Large intestine (tissue), 3 donors: ENCODE measurements at regions not wholly inside any gene's neighbourhood (a gene's known extent, or its start where the extent isn't known, plus 50 kb on each side); places are given as distances from the start of the nearest gene placed in this dataset.

ENCODE experiments used
- DNase-seq, 2 donors: peaks; one replicate each; pipeline versions ENCODE4 v3.0.0 to v3.0.0-alpha.2; 2013
- H3K27ac ChIP-seq: one replicate; pipeline ENCODE4 v1.5.1; 2013; ENCODE audit warnings: low read length
- H3K27me3 ChIP-seq: 2 replicates; pipeline ENCODE4 v1.6.1; 2013; ENCODE audit warnings: low read length; ENCODE audit not compliant: control insufficient read depth, insufficient read depth
- H3K36me3 ChIP-seq: 2 replicates; pipeline ENCODE4 v1.6.1; 2013; ENCODE audit warnings: low read length; ENCODE audit not compliant: control insufficient read depth, insufficient read depth
- H3K4me1 ChIP-seq: one replicate; pipeline ENCODE4 v1.6.1; 2013; ENCODE audit warnings: low read length; ENCODE audit not compliant: control insufficient read depth, insufficient read depth
- H3K4me3 ChIP-seq: one replicate; pipeline ENCODE4 v1.5.1; 2013; ENCODE audit warnings: low read length
- H3K9me3 ChIP-seq: one replicate; pipeline ENCODE4 v1.6.1; 2013; ENCODE audit warnings: mild to moderate bottlenecking, low read depth, low read length, moderate library complexity; ENCODE audit not compliant: control insufficient read depth
- WGBS: methylation state at CpG from one replicate; pipeline ENCODE4 v1.1.5; 2013; ENCODE audit warnings: low lambda C conversion rate; ENCODE audit not compliant: insufficient coverage; 5-methylcytosine and 5-hydroxymethylcytosine counted together

GRCh38 chr5:84578226-84578625 lies 193.5 kb upstream of the EDIL3 start:
- Histone ChIP-seq H3K9me3 (peaks cover 2% of the 10 kb centered on the region), H3K27me3 (no peaks in the 10 kb centered on the region), H3K27ac (no peak overlapping the region), H3K36me3 (no peaks in the 10 kb centered on the region), H3K4me1 (no peaks in the 10 kb centered on the region), H3K4me3 (no peak overlapping the region)
- no peak for DNase-seq
- 75% methylated on average over 1 of the region's 5 CpGs for WGBS

- H3K27me3 ChIP-seq, result no peaks in the 10 kb centered on the region
- no peak for DNase-seq
- no peaks in the 10 kb centered on the region for H3K9me3 ChIP-seq
- no peak overlapping the region for H3K27ac ChIP-seq
- WGBS, result 53% methylated on average over 2 of the region's 3 CpGs
- H3K4me1 ChIP-seq, result no peaks in the 10 kb centered on the region
- no peaks in the 10 kb centered on the region for H3K36me3 ChIP-seq
- no peak overlapping the region for H3K4me3 ChIP-seq
These were observed 188.5 kb upstream of the EDIL3 start for GRCh38 chr5:84573017-84573712.

- Histone ChIP-seq H3K27ac (no peak overlapping the region), H3K9me3 (no peaks in the 10 kb centered on the region), H3K4me1 (no peaks in the 10 kb centered on the region), H3K4me3 (no peak overlapping the region), H3K27me3 (no peaks in the 10 kb centered on the region), H3K36me3 (no peaks in the 10 kb centered on the region)
- WGBS, result no CpG with 5 or more reads among the region's 1 CpG
- DNase-seq, result no peak
These were observed 184.6 kb upstream of the EDIL3 start for GRCh38 chr5:84569307-84569706.

- Histone ChIP-seq H3K36me3 (no peaks in the 10 kb centered on the region), H3K4me3 (no peak overlapping the region), H3K4me1 (no peaks in the 10 kb centered on the region), H3K27me3 (no peaks in the 10 kb centered on the region), H3K27ac (no peak overlapping the region), H3K9me3 (no peaks in the 10 kb centered on the region)
- DNase-seq, result no peak
- WGBS, result 88% methylated on average over 1 of the region's 1 CpG
These were observed 183.5 kb upstream of the EDIL3 start for GRCh38 chr5:84568171-84568570.

GRCh38 chr5:84565866-84566265 lies 181.2 kb upstream of the EDIL3 start:
- DNase-seq, result no peak
- Histone ChIP-seq H3K9me3 (no peaks in the 10 kb centered on the region), H3K27ac (no peak overlapping the region), H3K4me1 (no peaks in the 10 kb centered on the region), H3K27me3 (no peaks in the 10 kb centered on the region), H3K36me3 (no peaks in the 10 kb centered on the region), H3K4me3 (no peak overlapping the region)
- WGBS, result no CpG with 5 or more reads among the region's 1 CpG

GRCh38 chr5:84564321-84565075 lies 179.8 kb upstream of the EDIL3 start:
- WGBS, result 83% methylated on average over 1 of the region's 3 CpGs
- no peak for DNase-seq

GRCh38 chr5:84550222-84550621 lies 165.5 kb upstream of the EDIL3 start:
- no peak for DNase-seq
- H3K4me1 ChIP-seq, result no peaks in the 10 kb centered on the region
- 100% methylated on average over 2 of the region's 2 CpGs for WGBS

More at GRCh38 chr5:84564321-84565075, 179.8 kb upstream of the EDIL3 start:
- Histone ChIP-seq H3K27ac (no peak overlapping the region), H3K4me3 (no peak overlapping the region), H3K9me3 (no peaks in the 10 kb centered on the region), H3K36me3 (no peaks in the 10 kb centered on the region), H3K4me1 (no peaks in the 10 kb centered on the region), H3K27me3 (no peaks in the 10 kb centered on the region)

GRCh38 chr5:84549054-84549453 lies 164.4 kb upstream of the EDIL3 start:
- no CpG with 5 or more reads among the region's 1 CpG for WGBS
- no peak for DNase-seq

More at GRCh38 chr5:84550222-84550621, 165.5 kb upstream of the EDIL3 start:
- Histone ChIP-seq H3K9me3 (no peaks in the 10 kb centered on the region), H3K36me3 (no peaks in the 10 kb centered on the region), H3K27ac (no peak overlapping the region), H3K27me3 (no peaks in the 10 kb centered on the region), H3K4me3 (no peak overlapping the region)

GRCh38 chr5:84546686-84547085 lies 162.0 kb upstream of the EDIL3 start:
- Histone ChIP-seq H3K27me3 (no peaks in the 10 kb centered on the region), H3K27ac (no peak overlapping the region), H3K4me1 (no peaks in the 10 kb centered on the region), H3K36me3 (no peaks in the 10 kb centered on the region), H3K4me3 (no peak overlapping the region), H3K9me3 (no peaks in the 10 kb centered on the region)
- DNase-seq, result no peak
- WGBS, result 80% methylated on average over 1 of the region's 3 CpGs

More at GRCh38 chr5:84549054-84549453, 164.4 kb upstream of the EDIL3 start:
- Histone ChIP-seq H3K36me3 (no peaks in the 10 kb centered on the region), H3K4me3 (no peak overlapping the region), H3K4me1 (no peaks in the 10 kb centered on the region), H3K9me3 (no peaks in the 10 kb centered on the region), H3K27me3 (no peaks in the 10 kb centered on the region), H3K27ac (no peak overlapping the region)

GRCh38 chr5:84536797-84537196 lies 152.1 kb upstream of the EDIL3 start:
- Histone ChIP-seq H3K27me3 (no peaks in the 10 kb centered on the region), H3K9me3 (no peaks in the 10 kb centered on the region), H3K4me3 (no peak overlapping the region), H3K27ac (no peak overlapping the region), H3K4me1 (no peaks in the 10 kb centered on the region), H3K36me3 (no peaks in the 10 kb centered on the region)
- 100% methylated on average over 1 of the region's 3 CpGs for WGBS
- DNase-seq, result no peak
